ENCODE measurements at regions not wholly inside any gene's neighbourhood (a gene's known extent, or its start where the extent isn't known, plus 50 kb on each side); places are given as distances from the start of the nearest gene placed in this dataset.

DNA sequence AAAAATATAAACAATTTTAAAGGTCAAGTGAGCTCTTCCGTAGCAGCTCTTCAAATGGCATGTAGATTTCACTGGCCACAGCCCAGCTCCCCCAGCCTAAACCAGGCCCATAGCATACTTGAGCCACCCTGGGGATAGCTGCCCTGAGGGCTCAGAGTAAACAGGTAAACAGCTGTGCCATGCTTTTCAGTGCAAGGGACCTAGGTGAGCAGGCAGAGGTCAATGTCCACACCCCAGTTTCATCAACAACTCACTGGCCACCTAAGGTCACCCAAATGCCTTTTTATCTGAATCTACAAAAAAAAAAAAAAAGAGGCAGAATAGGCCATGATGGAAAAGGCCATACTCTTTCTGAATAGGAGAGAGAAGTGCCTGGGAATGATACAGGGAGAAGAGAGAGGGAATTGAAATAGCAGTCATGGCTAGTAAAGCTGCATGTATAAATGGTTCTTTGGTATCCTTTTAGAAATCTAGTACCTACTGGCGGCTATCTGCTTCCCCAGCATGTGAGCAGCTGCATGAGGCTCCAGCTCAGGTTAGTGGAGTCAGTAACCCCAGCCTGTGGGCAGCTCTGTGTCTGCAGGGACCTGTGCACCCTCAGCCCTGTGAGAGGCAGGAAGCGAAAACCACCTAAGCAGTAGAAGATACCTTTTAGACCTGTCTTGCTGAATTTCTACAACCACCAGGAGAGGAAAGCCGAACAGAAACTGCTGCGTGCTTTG lies 77.0 kb downstream of the FOXA2 start:
- no peak for TF ChIP-seq EZH2 (IDR thresholded peaks at IDR 0.05; ENCODE audit: low read length)
- TF ChIP-seq, protein P1, sequence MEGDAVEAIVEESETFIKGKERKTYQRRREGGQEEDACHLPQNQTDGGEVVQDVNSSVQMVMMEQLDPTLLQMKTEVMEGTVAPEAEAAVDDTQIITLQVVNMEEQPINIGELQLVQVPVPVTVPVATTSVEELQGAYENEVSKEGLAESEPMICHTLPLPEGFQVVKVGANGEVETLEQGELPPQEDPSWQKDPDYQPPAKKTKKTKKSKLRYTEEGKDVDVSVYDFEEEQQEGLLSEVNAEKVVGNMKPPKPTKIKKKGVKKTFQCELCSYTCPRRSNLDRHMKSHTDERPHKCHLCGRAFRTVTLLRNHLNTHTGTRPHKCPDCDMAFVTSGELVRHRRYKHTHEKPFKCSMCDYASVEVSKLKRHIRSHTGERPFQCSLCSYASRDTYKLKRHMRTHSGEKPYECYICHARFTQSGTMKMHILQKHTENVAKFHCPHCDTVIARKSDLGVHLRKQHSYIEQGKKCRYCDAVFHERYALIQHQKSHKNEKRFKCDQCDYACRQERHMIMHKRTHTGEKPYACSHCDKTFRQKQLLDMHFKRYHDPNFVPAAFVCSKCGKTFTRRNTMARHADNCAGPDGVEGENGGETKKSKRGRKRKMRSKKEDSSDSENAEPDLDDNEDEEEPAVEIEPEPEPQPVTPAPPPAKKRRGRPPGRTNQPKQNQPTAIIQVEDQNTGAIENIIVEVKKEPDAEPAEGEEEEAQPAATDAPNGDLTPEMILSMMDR (optimal IDR thresholded peaks at IDR 0.05 in 1 of 3, IDR thresholded peaks at IDR 0.05 in 1 of 3, conservative IDR thresholded peaks at IDR 0.05 in 1 of 3; ENCODE audit: extremely low read depth in 1 of 3, insufficient read depth in 2 of 3, low read length in 3 of 3), result no peak
- Histone ChIP-seq H3K9me1 (ENCODE audit: control insufficient read depth, extremely low read depth, insufficient read depth, low read length) (no peaks in the 10 kb centered on the region), H4K20me1 (ENCODE audit: control insufficient read depth, extremely low read depth, insufficient read depth, low read length) (no peaks in the 10 kb centered on the region), H3K4me1 (ENCODE audit: control insufficient read depth, extremely low read depth, insufficient read depth, low read length) (no peaks in the 10 kb centered on the region), H3K27ac (ENCODE audit: control insufficient read depth, insufficient read depth, low read length) (no peak overlapping the region), H3K4me2 (ENCODE audit: control insufficient read depth, extremely low read depth, insufficient read depth, low read depth, low read length) (no peak overlapping the region), H3K9ac (ENCODE audit: control insufficient read depth, extremely low read depth, insufficient read depth, low read length) (no peak overlapping the region), H3K4me3 (ENCODE audit: control insufficient read depth in 2 of 3, extremely low read depth in 1 of 3, insufficient read depth in 2 of 3, low read depth in 1 of 3, low read length in 3 of 3) (no peak overlapping the region), H2AFZ (ENCODE audit: control insufficient read depth, low read length) (no peak overlapping the region), H3K79me2 (ENCODE audit: control insufficient read depth, insufficient read depth, low read length) (no peaks in the 10 kb centered on the region), H3K36me3 (ENCODE audit: control insufficient read depth in 2 of 2, extremely low read depth in 1 of 2, insufficient read depth in 2 of 2, low read length in 2 of 2) (no peaks in the 10 kb centered on the region), H3K27me3 (ENCODE audit: control insufficient read depth, extremely low read depth, insufficient read depth, low read length) (no peaks in the 10 kb centered on the region), H3K9me3 (ENCODE audit: control insufficient read depth, low read depth, low read length) (no peaks in the 10 kb centered on the region)
- FAIRE-seq, result no peak
- dilution Hi-C loops (cut with MboI; ENCODE audit: extremely low pct_ligation_motif_present, low sequenced_read_pairs), result no loop called here
- no peak for DNase-seq (ENCODE audit: low read depth, low spot score)

GRCh38 chr20:22506827-22507226 lies 77.5 kb downstream of the FOXA2 start:
- Histone ChIP-seq H3K9ac (ENCODE audit: control insufficient read depth, extremely low read depth, insufficient read depth, low read length) (no peak overlapping the region), H3K79me2 (ENCODE audit: control insufficient read depth, insufficient read depth, low read length) (no peaks in the 10 kb centered on the region), H3K27ac (ENCODE audit: control insufficient read depth, insufficient read depth, low read length) (no peak overlapping the region), H4K20me1 (ENCODE audit: control insufficient read depth, extremely low read depth, insufficient read depth, low read length) (no peaks in the 10 kb centered on the region), H3K4me1 (ENCODE audit: control insufficient read depth, extremely low read depth, insufficient read depth, low read length) (no peaks in the 10 kb centered on the region), H3K27me3 (ENCODE audit: control insufficient read depth, extremely low read depth, insufficient read depth, low read length) (no peaks in the 10 kb centered on the region), H2AFZ (ENCODE audit: control insufficient read depth, low read length) (no peak overlapping the region), H3K4me2 (ENCODE audit: control insufficient read depth, extremely low read depth, insufficient read depth, low read depth, low read length) (no peak overlapping the region), H3K4me3 (ENCODE audit: control insufficient read depth in 2 of 3, extremely low read depth in 1 of 3, insufficient read depth in 2 of 3, low read depth in 1 of 3, low read length in 3 of 3) (no peak overlapping the region), H3K9me3 (ENCODE audit: control insufficient read depth, low read depth, low read length) (no peaks in the 10 kb centered on the region), H3K36me3 (ENCODE audit: control insufficient read depth in 2 of 2, extremely low read depth in 1 of 2, insufficient read depth in 2 of 2, low read length in 2 of 2) (no peaks in the 10 kb centered on the region), H3K9me1 (ENCODE audit: control insufficient read depth, extremely low read depth, insufficient read depth, low read length) (no peaks in the 10 kb centered on the region)
- no peak for DNase-seq (ENCODE audit: low read depth, low spot score)
- no peak for FAIRE-seq
- TF ChIP-seq EZH2 (IDR thresholded peaks at IDR 0.05; ENCODE audit: low read length), result no peak
- TF ChIP-seq, protein P1 (optimal IDR thresholded peaks at IDR 0.05 in 1 of 3, IDR thresholded peaks at IDR 0.05 in 1 of 3, conservative IDR thresholded peaks at IDR 0.05 in 1 of 3; ENCODE audit: extremely low read depth in 1 of 3, insufficient read depth in 2 of 3, low read length in 3 of 3), result no peak
- dilution Hi-C loops (cut with MboI; ENCODE audit: extremely low pct_ligation_motif_present, low sequenced_read_pairs), result no loop called here
